IMR-90 (cell line): ENCODE measurements at regions not wholly inside any gene's neighbourhood (a gene's known extent, or its start where the extent isn't known, plus 50 kb on each side); places are given as distances from the start of the nearest gene placed in this dataset.
"Not testable (repeated sequence)": the region's sequence is repeated elsewhere in the genome, so short reads cannot be mapped to it uniquely, and the experiment has no call there.

Experiments
- ATAC-seq: fragments of 200-7000 bp; cut with Tn5 transposase; 2 replicates; pipeline ENCODE4 v1.9.1; 2020; ENCODE audit warnings: low read depth, mild to moderate bottlenecking, moderate library complexity
- BruUV-seq: library from RNA; stranded (reverse); fragments of 400-500 nt; replicated peaks from 2 replicates; lab custom pipeline; 2021; lab: Mats Ljungman, UMichigan
- CTCF ChIA-PET: fragments of 300-600 bp; formaldehyde crosslinking; extraction: SDS; loops from one replicate; lab custom pipeline; 2021; ENCODE audit warnings: antibody characterized with exemption; lab: Yijun Ruan, JAX
- POLR2A ChIA-PET: fragments of 300-600 bp; sonication (Branson Sonifier 250); formaldehyde crosslinking; loops from one replicate; lab custom pipeline; 2022; ENCODE audit warnings: antibody characterized with exemption; ENCODE audit not compliant: unreplicated experiment; lab: Charles Lee
- DNase-seq: peaks from one replicate; pipeline ENCODE4 v3.0.0; 2013
- H2AFZ ChIP-seq: replicated peaks from 2 replicates; pipeline ENCODE3; 2013; ENCODE audit warnings: low read length, mild to moderate bottlenecking; ENCODE audit not compliant: poor library complexity
- H2AK5ac ChIP-seq: 2 replicates; pipeline ENCODE4 v1.6.1; 2013; ENCODE audit warnings: low read depth, low read length, inconsistent platforms
- H2AK9ac ChIP-seq: replicated peaks from 2 replicates; pipeline ENCODE3; 2013; ENCODE audit warnings: mild to moderate bottlenecking, low read depth, low read length, moderate library complexity; ENCODE audit not compliant: poor library complexity
- H2BK120ac ChIP-seq: 2 replicates; pipeline ENCODE4 v1.6.1; 2013; ENCODE audit warnings: low read depth, low read length, inconsistent platforms
- H2BK15ac ChIP-seq: 3 replicates; pipeline ENCODE4 v1.6.1; 2013; ENCODE audit warnings: low read depth, low read length, inconsistent platforms
- H2BK20ac ChIP-seq: 2 replicates; pipeline ENCODE4 v1.6.1; 2013; ENCODE audit warnings: low read depth, mild to moderate bottlenecking, inconsistent platforms, low read length, moderate library complexity
- H2BK5ac ChIP-seq: 2 replicates; pipeline ENCODE4 v1.6.1; 2013; ENCODE audit warnings: mild to moderate bottlenecking, low read depth, low read length, inconsistent platforms; ENCODE audit not compliant: poor library complexity, severe bottlenecking
- H3K14ac ChIP-seq: replicated peaks from 2 replicates; pipeline ENCODE4 v1.6.1; 2013; ENCODE audit warnings: low read depth, low read length, inconsistent platforms
- H3K18ac ChIP-seq: 2 replicates; pipeline ENCODE4 v1.6.1; 2013; ENCODE audit warnings: low read depth, low read length, control low read depth
- H3K23ac ChIP-seq: 2 replicates; pipeline ENCODE4 v1.6.1; 2013; ENCODE audit warnings: low read depth, low read length, inconsistent platforms
- H3K27ac ChIP-seq: 2 replicates; pipeline ENCODE4 v1.5.1; 2013; ENCODE audit warnings: mild to moderate bottlenecking, control low read depth, low read length; ENCODE audit not compliant: insufficient read depth
- H3K27me3 ChIP-seq: 2 replicates; pipeline ENCODE4 v1.6.1; 2013; ENCODE audit warnings: low read length; ENCODE audit not compliant: control insufficient read depth, insufficient read depth
- H3K36me3 ChIP-seq: 2 replicates; pipeline ENCODE4 v1.6.1; 2013; ENCODE audit warnings: low read length, mixed read lengths; ENCODE audit not compliant: control insufficient read depth, insufficient read depth
- H3K4ac ChIP-seq: 2 replicates; pipeline ENCODE4 v1.6.1; 2013; ENCODE audit warnings: low read depth, low read length, inconsistent platforms
- H3K4me1 ChIP-seq: 2 replicates; pipeline ENCODE4 v1.6.1; 2013; ENCODE audit warnings: low read length, mixed read lengths; ENCODE audit not compliant: control insufficient read depth, insufficient read depth
- H3K4me2 ChIP-seq: 2 replicates; pipeline ENCODE4 v1.6.1; 2013; ENCODE audit warnings: low read depth, mild to moderate bottlenecking, control low read depth, low read length, moderate library complexity
- H3K4me3 ChIP-seq: 2 replicates; pipeline ENCODE4 v1.5.1; 2013; ENCODE audit warnings: low read depth, mild to moderate bottlenecking, control low read depth, low read length, moderate library complexity; ENCODE audit not compliant: insufficient read depth
- H3K56ac ChIP-seq: 2 replicates; pipeline ENCODE4 v1.6.1; 2013; ENCODE audit warnings: low read length, inconsistent platforms; ENCODE audit not compliant: insufficient read depth; ENCODE audit errors: extremely low read depth
- H3K79me1 ChIP-seq, 2 experiments: 2 replicates each; pipeline ENCODE4 v1.6.1; 2013; ENCODE audit warnings: low read length in 2 of 2, inconsistent platforms in 1 of 2, low read depth in 1 of 2
- H3K9ac ChIP-seq: 2 replicates; pipeline ENCODE4 v1.6.1; 2013; ENCODE audit warnings: low read depth, low read length, control low read depth
- H3K9me1 ChIP-seq: 2 replicates; pipeline ENCODE4 v1.6.1; 2013; ENCODE audit warnings: low read length, inconsistent platforms; ENCODE audit not compliant: insufficient read depth
- H3K9me3 ChIP-seq: 2 replicates; pipeline ENCODE4 v1.6.1; 2013; ENCODE audit warnings: low read length; ENCODE audit not compliant: control insufficient read depth, insufficient read depth
- H4K20me1 ChIP-seq: 2 replicates; pipeline ENCODE4 v1.6.1; 2013; ENCODE audit warnings: low read length, inconsistent platforms; ENCODE audit not compliant: insufficient read depth
- H4K5ac ChIP-seq: 2 replicates; pipeline ENCODE4 v1.6.1; 2013; ENCODE audit warnings: mild to moderate bottlenecking, low read depth, low read length, control low read depth
- H4K8ac ChIP-seq, 2 experiments: 2 replicates each; pipeline ENCODE4 v1.6.1; 2013; ENCODE audit warnings: low read depth in 2 of 2, low read length in 2 of 2, control low read depth in 1 of 2, inconsistent platforms in 1 of 2
- H4K91ac ChIP-seq: 2 replicates; pipeline ENCODE4 v1.6.1; 2013; ENCODE audit warnings: low read depth, low read length, inconsistent platforms; ENCODE audit not compliant: insufficient read depth
- WGBS, 2 experiments: methylation state at CpG; one replicate each; pipeline versions ENCODE4 v1.1.5 to v1.1.7; 2013; ENCODE audit warnings: missing lambda C conversion rate in 2 of 2; ENCODE audit not compliant: insufficient read length in 1 of 2; ENCODE audit errors: extremely low coverage in 2 of 2; 5-methylcytosine and 5-hydroxymethylcytosine counted together
- dilution Hi-C: fragments of 300-500 bp; cut with HindIII; formaldehyde crosslinking; loops from one replicate; pipeline ENCODE4 v1.14.3; 2018; ENCODE audit warnings: low sequenced_read_pairs; ENCODE audit not compliant: unreplicated experiment
- in situ Hi-C: fragments of 300-500 bp; cut with MboI; formaldehyde crosslinking; loops from 3 replicates; pipeline ENCODE4 v1.14.3; 2019; ENCODE audit warnings: low sequenced_read_pairs, inconsistent platforms, mixed read lengths
- intact Hi-C: fragments of 100-400 bp; cut with micrococcal nuclease; formaldehyde crosslinking; loops from 2 replicates; pipeline ENCODE4 v1.10.0; 2022

DNA sequence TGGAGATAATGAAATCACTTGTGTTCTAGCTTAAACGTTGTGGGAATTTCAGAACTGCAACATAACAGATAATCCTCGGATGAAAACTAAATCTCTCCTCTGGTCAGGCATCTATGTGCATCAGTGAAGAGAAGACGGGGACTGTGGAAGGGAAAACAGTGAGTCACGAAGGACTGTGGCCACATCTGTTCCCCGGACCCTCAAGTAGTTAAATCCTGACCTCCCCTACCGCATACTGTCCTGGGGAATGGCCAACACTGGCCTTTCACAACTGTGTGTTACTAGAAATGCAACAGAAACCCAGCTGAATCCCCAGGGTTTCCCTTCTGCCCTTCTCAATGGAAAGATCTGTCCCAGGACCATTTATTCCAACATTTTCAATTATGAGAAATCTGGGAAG is 124.6 kb upstream of the EFCAB3 start:
- H3K4me2 ChIP-seq, H2AK9ac ChIP-seq, H3K23ac ChIP-seq, H3K4me1 ChIP-seq, H2BK5ac ChIP-seq, H3K27ac ChIP-seq, H3K56ac ChIP-seq, H4K91ac ChIP-seq, H2BK20ac ChIP-seq, POLR2A ChIA-PET, H2AK5ac ChIP-seq, H4K8ac ChIP-seq, H3K79me1 ChIP-seq, H3K9me1 ChIP-seq, H2BK15ac ChIP-seq, H3K36me3 ChIP-seq, H3K4me3 ChIP-seq, H3K18ac ChIP-seq, ATAC-seq, dilution Hi-C loops, H4K20me1 ChIP-seq, CTCF ChIA-PET, H2BK120ac ChIP-seq, intact Hi-C loops, in situ Hi-C loops, H3K27me3 ChIP-seq, DNase-seq, BruUV-seq, H3K9ac ChIP-seq, H4K5ac ChIP-seq, H3K14ac ChIP-seq, H3K9me3 ChIP-seq, H3K4ac ChIP-seq, H2AFZ ChIP-seq: not testable (repeated sequence)
- no CpG with 5 or more reads among the region's 6 CpGs for WGBS, 2 experiments
